CD14-positive monocyte (primary cell): ENCODE measurements at regions not wholly inside any gene's neighbourhood (a gene's known extent, or its start where the extent isn't known, plus 50 kb on each side); places are given as distances from the start of the nearest gene placed in this dataset.

Experiments
- DNase-seq, 3 donors: peaks; one replicate each; pipeline ENCODE4 v3.0.0-alpha.2; 2011 to 2022
- H2AFZ ChIP-seq: 2 replicates; pipeline ENCODE4 v1.6.0; 2012; ENCODE audit warnings: mild to moderate bottlenecking, low read depth, low read length, inconsistent platforms; ENCODE audit not compliant: insufficient read depth, poor library complexity, severe bottlenecking
- H3K27ac ChIP-seq, 2 donors: 1 replicate in 1 of 2; 2 replicates in 1 of 2; pipeline ENCODE4 v1.5.1; 2012 to 2013; ENCODE audit warnings: low read length in 2 of 2, control low read depth in 1 of 2, inconsistent platforms in 1 of 2, low read depth in 1 of 2, mild to moderate bottlenecking in 1 of 2
- H3K27me3 ChIP-seq, 2 donors: one replicate each; pipeline versions ENCODE4 v1.6.0 to v1.6.1; 2011 to 2013; ENCODE audit warnings: low read length in 2 of 2; ENCODE audit not compliant: control insufficient read depth in 2 of 2, insufficient read depth in 2 of 2
- H3K36me3 ChIP-seq, 2 donors: replicated peaks in 1 of 2; 1 replicate in 1 of 2; 2 replicates in 1 of 2; pipeline versions ENCODE4 v1.5.1 to v1.6.1; 2012 to 2013; ENCODE audit warnings: low read length in 2 of 2, control low read depth in 1 of 2, inconsistent platforms in 1 of 2, mild to moderate bottlenecking in 1 of 2; ENCODE audit not compliant: insufficient read depth in 2 of 2, control insufficient read depth in 1 of 2
- H3K4me1 ChIP-seq, 2 donors: 1 replicate in 1 of 2; 2 replicates in 1 of 2; pipeline versions ENCODE4 v1.5.1 to v1.6.1; 2012 to 2013; ENCODE audit warnings: low read length in 2 of 2, control low read depth in 1 of 2, inconsistent platforms in 1 of 2, mild to moderate bottlenecking in 1 of 2, moderate library complexity in 1 of 2; ENCODE audit not compliant: insufficient read depth in 2 of 2, control insufficient read depth in 1 of 2
- H3K4me2 ChIP-seq: replicated peaks from 2 replicates; pipeline ENCODE3; 2012; ENCODE audit warnings: low read length, moderate library complexity, mild to moderate bottlenecking; ENCODE audit not compliant: poor library complexity, severe bottlenecking; ENCODE audit errors: extremely low read depth
- H3K4me3 ChIP-seq, 3 experiments: fragments of 200-600 bp in 1 of 3; sonication (generic) in 1 of 3; replicated peaks in 1 of 3; 1 replicate in 2 of 3; 2 replicates in 1 of 3; pipeline ENCODE4 v1.5.1; 2011 to 2013; ENCODE audit warnings: low read length in 3 of 3, mild to moderate bottlenecking in 3 of 3, control low read depth in 2 of 3, low read depth in 2 of 3, inconsistent platforms in 1 of 3, moderate library complexity in 1 of 3
- H3K79me2 ChIP-seq: 2 replicates; pipeline ENCODE4 v1.6.0; 2012; ENCODE audit warnings: mild to moderate bottlenecking, control low read depth, inconsistent platforms, low read length, moderate library complexity; ENCODE audit not compliant: insufficient read depth
- H3K9ac ChIP-seq: 2 replicates; pipeline ENCODE4 v1.6.0; 2017; ENCODE audit warnings: low read length, mild to moderate bottlenecking; ENCODE audit not compliant: insufficient read depth, poor library complexity, severe bottlenecking
- H3K9me3 ChIP-seq, 2 donors: replicated peaks in 1 of 2; 1 replicate in 1 of 2; 2 replicates in 1 of 2; pipeline versions ENCODE4 v1.5.1 to v1.6.1; 2012 to 2013; ENCODE audit warnings: low read length in 2 of 2, control low read depth in 1 of 2; ENCODE audit not compliant: control insufficient read depth in 1 of 2, insufficient read depth in 1 of 2
- H4K20me1 ChIP-seq: 2 replicates; pipeline ENCODE4 v1.6.0; 2012; ENCODE audit warnings: mild to moderate bottlenecking, low read length, control low read depth, moderate library complexity; ENCODE audit not compliant: insufficient read depth
- H3K27ac Mint-ChIP-seq, 7 donors: one replicate each; pipeline ENCODE4 v1.8.0; 2020; ENCODE audit warnings: mild to moderate bottlenecking in 7 of 7, mixed read lengths in 7 of 7, moderate library complexity in 6 of 7, inconsistent platforms in 2 of 7
- H3K27me3 Mint-ChIP-seq, 3 donors: one replicate each; pipeline ENCODE4 v1.8.0; 2021 to 2022; ENCODE audit warnings: low read depth in 3 of 3, mild to moderate bottlenecking in 3 of 3, mixed read lengths in 3 of 3, moderate library complexity in 3 of 3, inconsistent platforms in 1 of 3
- H3K36me3 Mint-ChIP-seq, 2 donors: one replicate each; pipeline ENCODE4 v1.8.0; 2020; ENCODE audit warnings: mixed read lengths in 2 of 2, inconsistent platforms in 1 of 2, mild to moderate bottlenecking in 1 of 2
- H3K4me1 Mint-ChIP-seq: one replicate; pipeline ENCODE4 v1.8.0; 2020; ENCODE audit warnings: mild to moderate bottlenecking, mixed read lengths
- H3K4me3 Mint-ChIP-seq, 2 donors: one replicate each; pipeline ENCODE4 v1.8.0; 2020; ENCODE audit warnings: mild to moderate bottlenecking in 2 of 2, mixed read lengths in 2 of 2, moderate library complexity in 1 of 2
- H3K9me3 Mint-ChIP-seq, 7 donors: one replicate each; pipeline ENCODE4 v1.8.0; 2020 to 2022; ENCODE audit warnings: mixed read lengths in 7 of 7, mild to moderate bottlenecking in 6 of 7, moderate library complexity in 6 of 7, inconsistent platforms in 2 of 7
- CTCF ChIP-seq: fragments of 200-600 bp; IDR thresholded peaks from one replicate; pipeline ENCODE4 v1.8.0; 2022; ENCODE audit warnings: antibody characterized with exemption, mild to moderate bottlenecking
- WGBS: methylation state at CpG from one replicate; pipeline ENCODE4 v1.1.5; 2013; ENCODE audit warnings: missing lambda C conversion rate; ENCODE audit not compliant: insufficient coverage; 5-methylcytosine and 5-hydroxymethylcytosine counted together
- intact Hi-C, 2 donors: fragments of 100-400 bp; cut with micrococcal nuclease; formaldehyde crosslinking; loops; one replicate each; pipeline versions ENCODE4 v1.15.0 to v1.15.1; 2023

- no peak overlapping the region for H3K4me3 ChIP-seq
- H3K9ac ChIP-seq = no peak overlapping the region
- H3K9me3 ChIP-seq = peaks cover 4% of the 10 kb centered on the region in 2 donors
- peaks cover 3 to 5% of the 10 kb centered on the region in 2 donors for H3K27me3 ChIP-seq
- no peak overlapping the region for H2AFZ ChIP-seq
- Mint-ChIP-seq H3K4me3 (no peak overlapping the region), H3K27ac (no peak overlapping the region), H3K4me1 (peaks cover 3% of the 10 kb centered on the region), H3K36me3 (no peaks in the 10 kb centered on the region), H3K9me3 (peaks cover 0 to 6% (median 5%) of the 10 kb centered on the region in 7 donors), H3K27me3 (peaks cover 15 to 25% (median 23%) of the 10 kb centered on the region in 3 donors)
- WGBS = 95% methylated on average over 9 of the region's 13 CpGs
- no peaks in the 10 kb centered on the region for H4K20me1 ChIP-seq
- H3K4me1 ChIP-seq = no peaks in the 10 kb centered on the region
- H3K27ac ChIP-seq = no peak overlapping the region
- no peaks in the 10 kb centered on the region for H3K36me3 ChIP-seq
- TF ChIP-seq CTCF = no peak
- intact Hi-C loops = no loop called here
- DNase-seq = no peak
- H3K4me2 ChIP-seq = no peak overlapping the region
- H3K79me2 ChIP-seq = no peaks in the 10 kb centered on the region
These were observed 176.1 kb downstream of the KLF13 start for GRCh38 chr15:31502541-31503229.

DNA sequence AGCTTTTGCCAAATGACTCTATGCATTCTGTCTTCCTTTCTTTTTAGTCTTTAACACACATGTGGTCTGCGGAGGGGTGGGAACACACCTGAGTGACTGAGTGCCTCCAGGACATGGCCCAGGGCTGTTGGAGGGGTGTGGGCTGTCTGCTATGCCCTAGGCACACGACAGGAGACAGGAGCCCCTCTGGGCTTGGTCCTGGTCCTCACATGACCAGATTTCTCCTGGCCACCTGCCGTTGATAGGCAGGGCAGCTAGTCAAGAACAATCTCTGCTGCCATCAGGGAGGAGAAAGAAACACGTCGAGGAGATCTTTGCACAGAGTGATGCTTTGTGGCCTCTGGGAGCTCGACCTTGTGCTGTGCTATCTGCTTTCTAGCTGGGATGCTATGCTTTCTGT is 176.6 kb downstream of the KLF13 start:
- no peak overlapping the region for H3K4me3 Mint-ChIP-seq
- 89% methylated on average over 2 of the region's 6 CpGs for WGBS
- peaks cover 5 to 6% of the 10 kb centered on the region in 2 donors for H3K9me3 ChIP-seq
- no peak overlapping the region for H3K4me3 ChIP-seq
- no peak overlapping the region for H3K4me2 ChIP-seq
- DNase-seq = no peak
- no peaks in the 10 kb centered on the region for H3K36me3 ChIP-seq
- H3K9me3 Mint-ChIP-seq = peaks cover 0 to 11% (median 6%) of the 10 kb centered on the region in 7 donors
- H3K36me3 Mint-ChIP-seq = no peaks in the 10 kb centered on the region
- H3K4me1 Mint-ChIP-seq = peaks cover 3% of the 10 kb centered on the region
- H2AFZ ChIP-seq = no peak overlapping the region
- H3K27me3 ChIP-seq = peaks cover 3 to 5% of the 10 kb centered on the region in 2 donors
- peaks cover 20 to 30% (median 27%) of the 10 kb centered on the region in 3 donors for H3K27me3 Mint-ChIP-seq
- TF ChIP-seq CTCF = no peak
- no peaks in the 10 kb centered on the region for H4K20me1 ChIP-seq
- no peak overlapping the region for H3K9ac ChIP-seq
- H3K27ac Mint-ChIP-seq = no peak overlapping the region
- no peak overlapping the region for H3K27ac ChIP-seq
- H3K4me1 ChIP-seq = no peaks in the 10 kb centered on the region
- intact Hi-C loops = no loop called here
- H3K79me2 ChIP-seq = no peaks in the 10 kb centered on the region
